ENCODE measurements at regions not wholly inside any gene's neighbourhood (a gene's known extent, or its start where the extent isn't known, plus 50 kb on each side); places are given as distances from the start of the nearest gene placed in this dataset.

- H3K27me3 ChIP-seq = no peaks in the 10 kb centered on the region
- no peaks in the 10 kb centered on the region for H3K9me3 ChIP-seq (ENCODE audit: low read depth)
- H3K36me3 ChIP-seq = no peaks in the 10 kb centered on the region
- no peak overlapping the region for H3K27ac ChIP-seq
- H3K4me3 ChIP-seq = no peak overlapping the region
- TF ChIP-seq CTCF (IDR thresholded peaks at IDR 0.05; ENCODE audit: low read depth, low read length) = no peak
- H3K4me1 ChIP-seq (ENCODE audit: low read depth) = no peaks in the 10 kb centered on the region
- no peak for DNase-seq (ENCODE audit: low read depth in 1 of 2, low spot score in 1 of 2)
These were observed 185.7 kb upstream of the ZPLD1 start for GRCh38 chr3:102248981-102249705.

GRCh38 chr3:102255736-102256135 is 179.1 kb upstream of the ZPLD1 start:
- Histone ChIP-seq H3K4me3 (no peak overlapping the region), H3K27me3 (no peaks in the 10 kb centered on the region), H3K4me1 (ENCODE audit: low read depth) (no peaks in the 10 kb centered on the region), H3K9me3 (ENCODE audit: low read depth) (no peaks in the 10 kb centered on the region), H3K27ac (no peak overlapping the region), H3K36me3 (no peaks in the 10 kb centered on the region)
- no peak for TF ChIP-seq CTCF (IDR thresholded peaks at IDR 0.05; ENCODE audit: low read depth, low read length)
- no peak for DNase-seq (ENCODE audit: low read depth in 1 of 2, low spot score in 1 of 2)

GRCh38 chr3:102258666-102259227 is 176.1 kb upstream of the ZPLD1 start:
- Histone ChIP-seq H3K27ac (no peak overlapping the region), H3K4me1 (ENCODE audit: low read depth) (no peaks in the 10 kb centered on the region), H3K27me3 (no peaks in the 10 kb centered on the region), H3K4me3 (no peak overlapping the region), H3K36me3 (no peaks in the 10 kb centered on the region), H3K9me3 (ENCODE audit: low read depth) (no peaks in the 10 kb centered on the region)
- no peak for DNase-seq (ENCODE audit: low read depth in 1 of 2, low spot score in 1 of 2)
- no peak for TF ChIP-seq CTCF (IDR thresholded peaks at IDR 0.05; ENCODE audit: low read depth, low read length)

GRCh38 chr3:102259663-102260062 is 175.2 kb upstream of the ZPLD1 start:
- Histone ChIP-seq H3K9me3 (ENCODE audit: low read depth) (no peaks in the 10 kb centered on the region), H3K27ac (no peak overlapping the region), H3K4me3 (no peak overlapping the region), H3K27me3 (no peaks in the 10 kb centered on the region), H3K36me3 (no peaks in the 10 kb centered on the region), H3K4me1 (ENCODE audit: low read depth) (no peaks in the 10 kb centered on the region)
- TF ChIP-seq CTCF (IDR thresholded peaks at IDR 0.05; ENCODE audit: low read depth, low read length) = no peak
- DNase-seq (ENCODE audit: low read depth in 1 of 2, low spot score in 1 of 2) = no peak

- H3K27ac ChIP-seq = no peak overlapping the region
- H3K4me1 ChIP-seq (ENCODE audit: low read depth) = no peaks in the 10 kb centered on the region
- H3K36me3 ChIP-seq = no peaks in the 10 kb centered on the region
- no peak overlapping the region for H3K4me3 ChIP-seq
- no peaks in the 10 kb centered on the region for H3K9me3 ChIP-seq (ENCODE audit: low read depth)
- DNase-seq (ENCODE audit: low read depth in 1 of 2, low spot score in 1 of 2) = peak in 1 of 2 donors; percentile 16
- H3K27me3 ChIP-seq = no peaks in the 10 kb centered on the region
- no peak for TF ChIP-seq CTCF (IDR thresholded peaks at IDR 0.05; ENCODE audit: low read depth, low read length)
These were observed 169.1 kb upstream of the ZPLD1 start for GRCh38 chr3:102265720-102266119.

All from cardiac muscle cell (in vitro differentiated cells and primary cell).